GM18499 (cell line): ENCODE measurements at regions not wholly inside any gene's neighbourhood (a gene's known extent, or its start where the extent isn't known, plus 50 kb on each side); places are given as distances from the start of the nearest gene placed in this dataset.
A peak's percentile ranks its signal among the peaks of the same experiment; 100 is the strongest.

Source experiments
- ATAC-seq: cut with Tn5 transposase; IDR thresholded peaks from one replicate; pipeline ENCODE4 v1.9.1; 2021; ENCODE audit warnings: moderate number of reproducible peaks; ENCODE audit not compliant: insufficient read depth, unreplicated experiment

DNA sequence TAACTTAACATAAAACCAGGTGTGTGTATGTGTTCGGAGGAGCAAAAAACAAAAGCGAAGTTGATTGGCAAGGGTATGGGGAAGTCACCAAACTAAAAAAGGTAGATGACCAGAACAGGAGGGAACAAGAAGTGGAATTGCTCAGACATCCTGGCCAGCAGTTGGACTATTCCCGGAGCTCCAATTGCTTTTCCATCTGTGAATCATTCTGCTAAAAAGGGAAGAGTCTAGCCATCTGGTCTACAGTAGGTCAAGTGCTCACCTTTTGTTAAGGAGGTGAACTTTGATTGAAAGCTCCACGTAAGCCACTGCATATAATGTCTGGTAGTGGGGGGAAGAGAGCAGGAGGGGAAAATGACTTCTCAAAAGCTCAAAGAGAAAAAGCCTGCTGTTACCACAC is 50.0 kb upstream of the BET1 start:
- ATAC-seq, result no peak

DNA sequence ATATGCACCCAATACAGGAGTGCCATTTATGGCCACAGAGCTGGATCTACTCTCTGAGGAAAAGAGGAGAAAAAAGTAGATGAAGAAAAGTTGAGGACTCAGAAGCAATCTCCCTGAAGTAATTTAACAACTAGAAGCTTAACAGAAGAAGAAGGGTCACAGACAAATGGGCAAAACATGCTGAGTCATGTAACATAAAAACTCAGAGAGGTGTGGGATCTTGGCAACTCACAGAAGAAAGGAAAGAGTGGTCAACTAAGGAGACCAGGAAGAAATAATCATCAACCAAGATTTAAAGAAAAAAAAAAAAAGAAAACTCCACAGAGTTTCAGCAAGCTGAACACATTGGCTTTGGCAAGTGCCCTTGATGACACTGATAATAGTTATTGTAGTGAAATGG is 51.8 kb upstream of the BET1 start:
- ATAC-seq, result no peak

DNA sequence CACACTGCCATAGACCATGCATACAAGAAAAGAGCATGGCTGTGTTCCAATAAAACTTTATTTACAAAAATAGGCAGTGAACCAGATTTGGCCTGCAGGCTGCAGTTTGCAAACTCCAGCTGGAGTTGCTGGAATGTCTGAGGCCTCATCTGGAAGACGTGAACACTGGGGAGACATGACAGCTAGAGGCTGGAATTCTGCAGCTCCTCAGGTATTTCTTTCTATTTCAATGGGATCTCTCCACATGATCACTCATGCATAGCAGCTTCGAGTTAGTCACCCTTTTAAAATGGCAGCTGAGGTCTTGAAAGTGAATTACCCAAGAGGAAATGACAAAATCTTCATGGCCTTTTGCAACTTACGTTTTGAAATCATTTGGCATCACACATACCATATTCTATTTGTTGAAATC is 52.6 kb upstream of the BET1 start:
- ATAC-seq, result no peak

DNA sequence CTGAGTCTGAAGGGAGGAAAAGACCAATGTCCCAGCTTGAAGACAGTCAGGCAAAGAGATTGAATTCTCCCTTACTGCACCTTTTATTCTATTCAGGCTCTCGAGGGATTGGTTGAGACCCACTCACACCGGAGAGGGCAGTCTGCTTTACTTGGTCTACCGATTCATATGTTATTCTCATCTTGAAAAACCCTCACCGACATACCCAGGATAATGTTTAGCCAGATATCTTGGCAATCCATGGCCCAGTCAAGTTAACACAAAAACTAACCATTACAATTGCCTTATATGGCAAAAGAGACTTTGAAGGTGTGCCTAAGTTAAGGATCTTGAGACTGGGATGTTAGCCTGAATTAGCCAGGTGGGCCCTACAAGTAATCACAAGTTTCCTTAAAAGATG is 53.8 kb upstream of the BET1 start:
- ATAC-seq, result no peak

DNA sequence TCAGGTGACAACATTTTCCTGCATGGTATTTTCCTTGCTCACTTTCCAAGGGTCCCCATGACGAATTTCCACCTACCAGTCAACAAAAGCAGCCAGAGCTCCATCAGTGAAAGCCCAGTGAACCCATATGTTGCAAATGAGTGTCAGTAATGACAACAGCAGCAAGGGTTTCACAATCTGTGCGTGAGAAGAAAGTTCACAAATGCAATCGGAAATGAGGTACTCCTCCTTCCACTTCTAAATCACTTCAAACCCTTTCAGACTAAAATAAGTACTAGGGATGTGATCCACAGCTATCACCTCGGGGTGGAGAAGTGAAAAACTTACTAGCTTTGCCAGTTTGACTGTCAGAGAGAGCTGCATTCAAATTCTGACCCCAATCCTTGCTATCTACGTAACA is 55.6 kb upstream of the BET1 start:
- ATAC-seq, result peak; percentile 56

DNA sequence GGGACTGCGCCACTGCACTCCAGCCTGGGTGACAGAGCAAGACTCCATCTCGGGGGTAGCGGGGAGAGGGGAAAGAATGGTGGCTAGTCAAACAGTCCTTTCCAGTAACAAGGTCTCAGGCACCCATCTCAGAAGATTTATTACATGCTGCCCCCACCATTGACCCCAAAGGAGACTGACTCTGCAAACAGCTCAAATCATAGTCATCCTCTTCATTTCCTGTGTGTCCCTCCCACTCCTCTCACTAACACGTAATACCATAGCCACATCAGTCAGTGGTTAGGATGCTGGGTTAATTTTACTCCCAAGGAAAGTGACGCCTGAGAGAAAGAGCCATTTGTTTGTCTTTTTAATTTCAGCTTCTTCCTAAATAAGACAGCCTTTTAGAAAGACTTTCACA is 56.6 kb upstream of the BET1 start:
- ATAC-seq, result no peak

DNA sequence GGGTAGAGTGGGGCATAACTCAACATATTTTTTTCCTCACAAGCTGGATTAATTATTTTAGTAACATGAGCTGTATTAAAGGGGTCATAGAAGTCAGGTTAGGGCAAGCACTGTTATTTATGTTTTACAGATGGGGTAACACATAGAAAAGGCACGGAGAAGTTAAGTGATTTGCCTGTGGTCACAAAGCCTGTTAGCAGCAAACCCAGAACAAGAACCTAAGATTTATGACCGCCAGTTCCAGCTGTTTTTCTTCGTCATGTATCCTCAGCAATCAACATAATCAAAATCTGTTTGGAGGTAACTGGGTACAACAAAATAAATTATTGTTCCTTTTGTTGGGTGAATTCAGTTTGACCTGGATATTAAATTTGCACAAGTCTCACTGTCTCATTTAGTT is 57.2 kb upstream of the BET1 start:
- no peak for ATAC-seq

DNA sequence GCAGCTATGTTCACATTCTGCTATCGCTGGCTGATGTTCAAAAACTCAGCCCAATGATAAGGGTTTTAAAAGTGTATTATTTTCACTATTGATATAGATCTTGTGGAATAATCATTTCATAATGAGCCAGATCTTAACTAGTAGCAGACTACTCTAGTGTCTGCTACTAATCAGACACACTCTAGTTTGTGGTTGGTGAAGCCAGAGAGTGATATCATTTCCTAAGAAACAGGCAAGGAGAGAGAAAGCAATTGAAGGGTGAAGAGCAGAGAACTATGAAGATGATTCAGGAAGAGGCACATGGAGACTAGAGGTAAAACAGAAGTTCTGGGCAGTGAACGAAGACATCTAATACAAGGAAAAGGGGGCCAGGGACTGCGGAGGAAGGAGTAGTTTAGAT is 58.2 kb upstream of the BET1 start:
- no peak for ATAC-seq

DNA sequence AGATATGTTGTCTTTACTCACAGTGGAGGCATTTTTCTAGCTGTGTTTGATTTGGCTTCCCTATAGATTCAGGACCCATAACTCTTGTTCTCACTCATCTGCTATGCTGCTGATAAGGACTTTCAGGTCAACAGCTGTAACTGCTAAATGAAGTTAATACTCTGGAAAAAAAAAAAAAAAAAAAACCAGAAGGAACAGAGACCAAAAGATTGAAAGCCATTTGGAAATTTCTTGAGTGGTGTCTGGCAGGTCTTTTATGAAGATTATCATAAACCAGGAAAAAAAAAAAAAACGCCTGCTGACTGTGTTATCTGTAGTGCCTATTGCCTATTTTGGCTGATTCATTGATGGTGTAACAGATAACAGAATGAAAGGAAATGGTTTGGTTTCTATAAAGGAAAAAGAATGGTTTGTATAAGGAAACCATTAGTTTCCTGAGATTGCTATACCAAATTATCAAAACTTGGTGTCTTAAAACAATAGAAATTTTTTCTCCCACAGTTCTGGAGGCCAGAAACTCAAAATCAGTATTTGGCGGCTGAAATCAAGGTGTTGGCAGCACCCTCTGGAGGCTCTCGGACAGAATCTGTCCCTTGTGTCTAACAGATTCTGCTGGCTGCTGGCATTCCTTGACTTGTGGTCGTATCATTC is 60.5 kb upstream of the BET1 start:
- ATAC-seq, result no peak

DNA sequence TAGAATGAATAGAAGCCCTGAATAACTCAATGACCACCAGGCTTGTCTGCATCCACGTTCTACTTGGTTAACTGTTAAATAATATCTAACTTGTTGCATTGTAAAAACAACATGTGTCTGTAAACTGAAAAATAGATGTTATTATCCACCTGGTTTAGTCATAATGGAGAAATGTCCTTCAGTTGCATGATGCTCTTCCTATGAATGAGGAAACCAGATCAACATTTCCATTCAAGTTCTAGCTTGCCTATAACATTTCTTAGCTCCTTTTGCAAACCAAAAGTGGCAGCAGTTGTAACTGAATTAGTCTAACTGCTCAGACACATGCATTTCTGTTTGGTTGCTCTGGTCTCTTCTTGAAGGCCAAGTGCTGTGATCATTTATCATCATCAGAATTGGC is 62.9 kb upstream of the BET1 start:
- ATAC-seq, result no peak

DNA sequence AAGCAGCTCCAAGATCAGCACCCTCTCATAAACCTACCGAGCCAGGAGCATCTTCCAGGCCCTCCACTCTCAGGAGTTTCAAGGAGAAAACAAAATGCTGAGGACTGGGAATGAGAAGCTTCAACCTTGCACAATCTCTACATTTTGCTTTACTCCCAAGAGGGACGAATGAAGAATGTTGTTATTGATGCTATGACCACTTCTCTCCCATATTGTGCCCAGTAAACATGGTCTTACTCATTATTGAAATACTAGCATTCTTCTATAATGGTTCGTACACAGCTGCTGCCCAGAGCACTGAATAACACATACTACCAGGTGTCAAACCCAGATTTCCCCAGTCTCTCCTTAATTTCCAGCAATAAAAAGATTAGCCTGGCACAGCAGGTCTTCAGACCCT is 63.4 kb upstream of the BET1 start:
- no peak for ATAC-seq

DNA sequence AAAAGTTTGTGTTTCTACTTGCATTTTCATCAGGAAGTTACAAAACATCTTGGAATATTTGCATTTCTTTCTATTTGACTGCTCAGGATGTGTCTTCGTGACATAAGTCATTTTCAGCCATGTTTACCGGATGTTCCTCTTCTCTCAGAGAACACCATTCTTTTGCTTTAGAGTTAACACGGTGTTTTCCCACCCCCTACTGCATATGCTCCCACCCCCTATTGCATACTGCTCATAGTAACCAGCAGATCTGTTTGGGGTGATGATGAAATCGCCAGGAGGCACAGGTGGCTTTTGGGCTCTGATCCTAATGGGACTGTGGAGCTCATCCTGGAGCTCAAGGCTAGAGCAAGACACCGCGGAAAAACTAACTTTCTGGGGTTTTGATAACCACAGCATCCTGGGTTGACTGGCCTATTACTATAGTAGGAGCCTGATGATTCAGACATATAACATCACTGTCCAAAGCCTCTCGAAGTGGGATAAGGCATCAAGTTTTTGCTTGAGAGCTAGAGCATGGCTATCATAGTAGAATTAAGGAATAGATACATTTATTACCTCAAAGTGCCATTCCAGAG is 65.1 kb upstream of the BET1 start:
- no peak for ATAC-seq

DNA sequence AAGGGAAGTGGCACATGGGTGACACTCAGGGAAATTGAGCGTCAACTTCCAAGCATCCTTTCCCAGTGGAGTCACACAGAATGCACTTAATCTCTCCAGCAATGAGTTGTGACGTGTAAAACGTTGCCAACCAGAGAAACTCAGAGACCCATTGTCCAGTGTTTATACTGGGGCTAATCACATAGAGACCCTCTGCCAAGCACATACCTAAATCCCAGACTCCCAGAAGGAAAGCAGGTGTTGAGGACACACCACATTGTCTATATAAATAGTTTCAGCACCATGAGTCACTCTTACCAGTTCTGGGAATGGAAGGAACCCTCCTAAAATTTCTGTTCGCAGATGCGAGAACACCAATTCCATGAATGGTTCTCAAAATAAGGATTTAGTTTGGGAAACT is 76.4 kb upstream of the BET1 start:
- ATAC-seq, result no peak

DNA sequence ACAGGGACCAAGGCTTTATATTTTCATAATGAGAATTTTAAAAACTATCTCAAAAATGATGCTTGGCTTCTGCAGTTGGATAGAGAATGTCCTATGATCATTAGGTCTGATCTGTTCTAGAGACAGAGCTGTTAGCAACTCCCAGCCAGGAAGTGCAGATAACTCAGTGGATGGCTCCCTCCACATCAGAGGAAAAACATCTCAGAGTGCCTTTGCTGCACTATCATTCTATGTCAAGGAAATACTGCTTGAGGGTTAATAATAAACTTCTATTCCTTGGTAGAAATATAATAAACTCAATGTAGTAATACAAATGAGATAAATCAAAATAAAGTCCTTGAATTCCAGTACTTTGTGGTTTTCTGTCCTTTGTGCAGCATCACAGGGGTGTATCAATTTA is 78.0 kb upstream of the BET1 start:
- no peak for ATAC-seq

DNA sequence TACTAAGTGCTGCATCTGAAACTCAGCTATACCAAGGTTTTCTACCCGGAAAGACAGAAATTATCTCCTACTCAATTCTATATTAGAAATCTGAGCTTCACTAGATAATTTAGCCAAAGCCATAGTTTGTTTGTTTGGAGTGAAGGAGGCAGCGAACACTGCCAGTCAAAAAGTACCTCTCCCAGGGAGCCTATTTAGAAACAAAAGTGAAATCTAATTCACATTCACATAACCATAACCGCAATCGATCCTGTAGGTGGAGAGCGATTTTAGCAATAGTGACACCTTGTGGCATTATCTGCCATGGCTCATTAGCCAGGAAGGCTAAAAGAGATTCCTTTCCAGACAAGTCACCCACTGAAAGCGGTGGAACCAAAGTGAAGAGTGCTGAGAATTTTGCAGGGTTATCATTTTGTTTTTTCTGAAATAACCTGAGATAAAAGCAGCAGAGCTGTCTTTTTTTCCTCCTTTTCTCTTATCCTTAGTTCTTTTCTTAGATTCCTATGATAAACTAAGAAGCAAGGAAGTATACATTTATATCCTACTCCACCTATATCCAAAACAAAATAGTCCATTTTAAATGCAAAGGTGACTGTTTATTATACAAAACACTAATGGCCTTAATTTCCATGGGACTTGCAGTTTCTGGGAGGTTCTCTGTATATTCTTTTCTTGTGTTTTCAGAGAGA is 83.7 kb upstream of the BET1 start:
- ATAC-seq, result peak; percentile 98

DNA sequence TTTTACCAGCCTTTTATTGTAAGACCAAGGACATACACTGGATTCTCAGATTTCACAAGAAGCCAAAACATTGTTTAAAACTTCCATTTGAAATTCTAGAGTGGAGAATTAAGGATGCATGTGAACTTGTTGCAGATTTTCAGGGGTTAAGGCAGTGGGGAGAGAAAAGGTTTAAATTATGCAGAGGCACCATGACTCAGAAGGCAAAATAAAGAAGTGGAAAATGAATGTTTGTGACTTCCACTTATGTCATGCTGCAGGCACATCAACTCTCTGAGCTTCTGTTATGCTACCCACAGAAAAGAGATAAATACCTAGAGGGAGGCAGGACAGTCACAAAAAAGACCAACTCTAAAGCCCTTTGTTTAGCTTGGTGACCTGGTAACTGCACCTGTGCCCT is 84.4 kb upstream of the BET1 start:
- no peak for ATAC-seq

DNA sequence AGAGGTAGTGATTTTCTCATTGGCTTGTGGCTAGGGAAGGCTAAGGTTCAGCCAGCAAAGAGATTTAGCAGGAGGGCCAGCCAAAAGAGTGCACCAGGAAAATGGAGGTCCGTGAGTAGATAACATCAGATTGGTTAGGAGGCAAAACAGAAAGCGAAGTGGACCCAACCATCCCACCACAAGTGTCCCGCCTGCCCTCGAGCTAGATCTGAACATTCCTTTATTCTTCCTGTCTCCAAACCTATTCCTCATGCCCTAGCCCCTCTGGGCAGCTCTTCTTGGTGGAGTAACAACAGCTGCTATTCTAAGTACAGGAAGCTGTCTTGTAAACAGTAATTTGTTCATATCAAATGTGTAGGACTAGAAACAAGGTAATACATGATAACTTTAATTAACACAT is 85.7 kb upstream of the BET1 start:
- ATAC-seq, result no peak

DNA sequence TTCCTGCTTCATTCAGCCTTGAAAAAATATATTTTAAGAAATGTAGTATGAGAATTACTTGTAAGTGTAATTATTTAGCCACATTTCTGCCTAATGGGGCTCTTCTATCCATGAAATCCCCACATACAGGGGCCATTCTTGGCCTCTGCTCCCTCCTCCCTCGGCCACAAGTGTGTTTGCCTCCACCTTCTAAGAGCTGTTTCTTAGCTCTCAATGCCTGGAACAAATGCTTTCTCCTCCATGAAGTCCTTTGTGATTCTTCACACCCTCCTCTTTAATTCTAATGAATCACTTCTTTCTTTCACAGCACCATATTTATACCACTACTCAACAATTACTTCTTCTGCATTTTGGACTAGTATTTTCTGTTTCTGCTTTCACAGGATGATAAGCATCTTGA is 88.8 kb upstream of the BET1 start:
- no peak for ATAC-seq

DNA sequence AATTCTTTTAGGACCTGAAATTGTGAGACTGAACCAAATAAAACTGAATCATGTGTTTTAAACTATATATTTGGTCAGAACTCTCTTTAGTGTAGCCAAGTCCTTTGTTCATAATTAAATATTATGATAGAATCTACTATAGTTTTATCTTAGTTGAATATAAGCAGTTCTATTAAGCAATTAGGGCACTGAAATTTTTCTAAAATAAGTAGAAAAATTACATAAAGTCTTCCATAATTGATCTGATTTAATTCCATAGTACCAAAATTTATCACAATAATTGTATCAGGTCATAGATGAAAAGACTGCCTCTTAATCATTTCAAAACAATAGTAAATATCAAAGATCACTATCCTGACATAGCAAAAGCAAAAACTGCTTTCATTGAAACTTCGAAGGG is 90.1 kb upstream of the BET1 start:
- ATAC-seq, result no peak

DNA sequence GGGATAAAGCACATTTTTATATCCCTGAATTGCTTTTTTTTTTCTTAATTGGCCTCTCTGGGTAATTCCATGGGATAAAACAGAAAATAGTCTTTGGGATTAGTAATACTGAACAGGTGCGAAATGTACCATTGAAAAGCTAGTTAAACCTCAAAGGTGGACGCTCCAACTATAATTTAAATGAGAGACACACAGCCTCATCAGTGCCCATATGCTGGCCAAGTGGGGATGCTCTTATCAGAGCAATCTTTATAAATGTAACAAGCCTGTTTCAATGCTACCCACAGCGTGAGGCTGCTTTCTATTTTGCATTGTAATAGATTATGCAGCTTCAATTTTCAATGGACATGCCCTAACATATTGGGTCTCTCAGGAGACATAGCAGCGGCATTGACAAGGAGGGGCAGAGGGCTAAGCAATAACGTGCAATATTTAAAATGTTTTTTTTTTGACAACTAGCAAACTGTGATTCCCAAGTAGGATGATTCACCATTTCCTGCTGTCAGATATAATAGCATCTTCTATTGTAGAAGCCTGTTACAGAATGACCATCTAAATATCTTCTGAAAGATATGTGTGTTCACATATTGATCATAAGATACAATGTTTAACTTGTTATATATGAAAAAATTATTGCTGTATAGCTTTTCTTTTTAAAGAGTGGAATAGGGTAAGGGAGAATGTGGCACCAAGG is 91.3 kb upstream of the BET1 start:
- no peak for ATAC-seq

DNA sequence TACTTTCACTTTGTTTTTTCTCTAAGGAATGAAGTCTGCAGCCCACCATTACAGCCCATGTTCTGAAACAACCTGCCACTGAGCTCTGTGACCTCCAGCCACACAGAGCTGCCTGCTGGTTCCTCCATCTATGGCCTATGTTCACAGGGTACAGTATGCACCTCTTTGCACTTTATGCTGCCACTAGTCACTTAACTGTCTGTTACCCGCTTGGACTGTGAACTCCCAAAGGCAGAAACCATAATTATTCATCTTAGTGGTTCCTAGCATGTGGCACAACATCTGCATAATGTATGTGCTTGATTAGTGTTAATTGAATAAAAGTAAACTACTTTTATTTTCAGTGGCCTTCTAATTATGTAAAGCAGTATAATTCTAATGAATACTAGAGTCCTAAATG is 95.5 kb upstream of the BET1 start:
- ATAC-seq, result no peak
